Gastrocnemius medialis (tissue), 4 donors: ENCODE measurements at regions not wholly inside any gene's neighbourhood (a gene's known extent, or its start where the extent isn't known, plus 50 kb on each side); places are given as distances from the start of the nearest gene placed in this dataset.

Source experiments
- ATAC-seq, 2 donors: fragments of 150-250 bp; one replicate each; pipeline ENCODE4 v1.9.1; 2016
- DNase-seq, 2 donors: peaks; one replicate each; pipeline ENCODE4 v3.0.0-alpha.2; 2019
- H3K27ac ChIP-seq, 4 donors: fragments of 200-600 bp; sonication (generic); 1 replicate in 1 of 4; 2 replicates in 3 of 4; pipeline ENCODE4 v1.5.1; 2016 to 2018; ENCODE audit warnings: mild to moderate bottlenecking in 2 of 4, moderate library complexity in 1 of 4
- H3K27me3 ChIP-seq, 3 donors: fragments of 200-600 bp; sonication (generic) in 2 of 3; 1 replicate in 1 of 3; 2 replicates in 2 of 3; pipeline versions ENCODE4 v1.5.1 to v1.6.0; 2016 to 2019; ENCODE audit warnings: mild to moderate bottlenecking in 1 of 3, moderate library complexity in 1 of 3
- H3K36me3 ChIP-seq, 2 donors: fragments of 200-600 bp; sonication (generic) in 1 of 2; one replicate each; pipeline ENCODE4 v1.5.1; 2017 to 2018
- H3K4me1 ChIP-seq, 2 donors: fragments of 200-600 bp; sonication (generic) in 1 of 2; one replicate each; pipeline ENCODE4 v1.5.1; 2016 to 2017; ENCODE audit warnings: mild to moderate bottlenecking in 2 of 2
- H3K4me3 ChIP-seq, 4 donors: fragments of 200-600 bp; sonication (generic) in 3 of 4; 1 replicate in 1 of 4; 2 replicates in 3 of 4; pipeline ENCODE4 v1.5.1; 2016 to 2019; ENCODE audit warnings: mild to moderate bottlenecking in 2 of 4
- H3K9me3 ChIP-seq, 3 donors: fragments of 200-600 bp; sonication (generic) in 2 of 3; 1 replicate in 1 of 3; 2 replicates in 2 of 3; pipeline ENCODE4 v1.5.1; 2016 to 2019
- POLR2A ChIP-seq, 2 donors: fragments of 450-650 bp; IDR thresholded peaks; one replicate each; pipeline ENCODE4 v1.6.1; 2017; ENCODE audit warnings: antibody characterized with exemption in 2 of 2, mild to moderate bottlenecking in 2 of 2, moderate library complexity in 2 of 2
- in situ Hi-C, 4 donors: fragments of 200-750 bp; cut with MboI; loops; one replicate each; pipeline versions ENCODE4 v1.15.0 to v1.8.0; 2017; ENCODE audit warnings: low sequenced_read_pairs in 4 of 4
- intact Hi-C: fragments of 100-400 bp; cut with DNase I; formaldehyde crosslinking; loops from one replicate; pipeline ENCODE4 v1.15.1; 2023; ENCODE audit warnings: low total_unique reads
- TF ChIP-seq, protein P1 (sequence below), 5 experiments: fragments of 450-650 bp in 3 of 5; fragments of 200-600 bp in 2 of 5; sonication (generic) in 2 of 5; IDR thresholded peaks in 4 of 5; conservative IDR thresholded peaks in 1 of 5; 1 replicate in 4 of 5; 2 replicates in 1 of 5; pipeline ENCODE4 v1.5.1; 2016 to 2019; ENCODE audit warnings: antibody characterized with exemption in 5 of 5, mild to moderate bottlenecking in 3 of 5, moderate library complexity in 3 of 5

DNA sequence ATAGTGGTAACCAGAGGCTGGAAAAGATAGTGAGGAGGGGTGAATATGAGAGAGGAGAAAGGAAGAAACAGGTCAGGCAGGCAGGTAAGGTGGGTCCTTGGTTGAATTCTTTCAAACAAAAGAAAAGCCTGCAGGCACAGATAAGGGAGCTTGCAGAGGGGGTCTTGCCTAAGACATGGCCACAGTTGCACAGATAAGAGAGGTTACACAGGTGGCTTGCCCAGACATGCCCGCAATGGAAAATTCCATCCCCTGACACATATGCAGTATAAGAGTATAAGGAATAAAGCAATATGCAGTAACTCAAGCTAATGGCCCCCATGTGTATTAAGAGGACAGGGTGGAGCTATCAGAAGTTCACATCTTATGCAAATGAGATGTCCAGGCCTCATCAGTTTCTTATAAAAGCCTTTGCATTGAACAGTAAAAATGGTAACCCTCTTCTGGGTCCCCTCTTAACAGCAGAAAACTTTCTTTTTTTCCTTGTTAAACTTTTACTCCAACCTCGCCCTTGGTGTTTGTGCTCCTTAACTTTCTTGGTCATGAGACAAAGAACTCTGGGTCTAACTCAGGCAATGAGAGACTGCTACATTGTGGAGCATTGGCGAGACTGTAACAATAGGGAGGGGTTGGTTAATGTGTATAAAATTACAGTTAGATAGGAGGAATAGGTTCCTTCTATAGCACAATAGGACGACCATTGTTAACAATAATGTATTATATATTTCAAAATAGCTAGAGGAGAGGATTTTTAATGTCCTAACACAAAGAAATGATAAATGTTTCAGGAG, 764.6 kb downstream of the TSN start:
- Histone ChIP-seq H3K27ac (no peak overlapping the region), H3K9me3 (no peaks in the 10 kb centered on the region), H3K36me3 (no peaks in the 10 kb centered on the region), H3K4me3 (no peak overlapping the region), H3K4me1 (no peaks in the 10 kb centered on the region), H3K27me3 (no peaks in the 10 kb centered on the region)
- in situ Hi-C loops = no loop called here
- intact Hi-C loops = no loop called here
- DNase-seq (no peak), ATAC-seq (no peak)
- TF ChIP-seq, protein P1, sequence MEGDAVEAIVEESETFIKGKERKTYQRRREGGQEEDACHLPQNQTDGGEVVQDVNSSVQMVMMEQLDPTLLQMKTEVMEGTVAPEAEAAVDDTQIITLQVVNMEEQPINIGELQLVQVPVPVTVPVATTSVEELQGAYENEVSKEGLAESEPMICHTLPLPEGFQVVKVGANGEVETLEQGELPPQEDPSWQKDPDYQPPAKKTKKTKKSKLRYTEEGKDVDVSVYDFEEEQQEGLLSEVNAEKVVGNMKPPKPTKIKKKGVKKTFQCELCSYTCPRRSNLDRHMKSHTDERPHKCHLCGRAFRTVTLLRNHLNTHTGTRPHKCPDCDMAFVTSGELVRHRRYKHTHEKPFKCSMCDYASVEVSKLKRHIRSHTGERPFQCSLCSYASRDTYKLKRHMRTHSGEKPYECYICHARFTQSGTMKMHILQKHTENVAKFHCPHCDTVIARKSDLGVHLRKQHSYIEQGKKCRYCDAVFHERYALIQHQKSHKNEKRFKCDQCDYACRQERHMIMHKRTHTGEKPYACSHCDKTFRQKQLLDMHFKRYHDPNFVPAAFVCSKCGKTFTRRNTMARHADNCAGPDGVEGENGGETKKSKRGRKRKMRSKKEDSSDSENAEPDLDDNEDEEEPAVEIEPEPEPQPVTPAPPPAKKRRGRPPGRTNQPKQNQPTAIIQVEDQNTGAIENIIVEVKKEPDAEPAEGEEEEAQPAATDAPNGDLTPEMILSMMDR (IDR thresholded peaks at IDR 0.05 in 4 of 5, conservative IDR thresholded peaks at IDR 0.05 in 1 of 5) = no peak
- TF ChIP-seq POLR2A (IDR thresholded peaks at IDR 0.05) = no peak

DNA sequence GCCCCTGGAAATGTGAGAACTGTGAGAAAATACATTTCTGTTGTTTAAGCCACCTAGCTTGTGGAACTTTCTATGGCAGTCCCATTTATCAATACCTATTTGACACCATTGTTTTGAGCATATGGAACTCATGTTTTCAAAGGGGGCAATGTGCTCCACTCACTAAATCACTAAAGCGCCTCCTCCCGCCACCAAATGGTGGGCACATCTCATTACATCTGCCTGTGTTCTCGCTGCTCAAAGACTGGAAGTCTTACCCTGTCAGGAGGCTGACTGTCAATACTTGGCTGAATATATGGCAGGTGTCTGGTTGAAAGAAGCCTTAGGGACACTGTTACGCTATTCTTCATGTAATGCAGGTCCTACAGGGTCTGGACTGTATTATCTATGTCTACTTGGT, 767.7 kb downstream of the TSN start:
- no peak overlapping the region for H3K27ac ChIP-seq
- ATAC-seq (no peak), DNase-seq (no peak)
- no peaks in the 10 kb centered on the region for H3K27me3 ChIP-seq
- no peaks in the 10 kb centered on the region for H3K9me3 ChIP-seq
- no peak overlapping the region for H3K4me3 ChIP-seq
- no peak for TF ChIP-seq POLR2A (IDR thresholded peaks at IDR 0.05)
- TF ChIP-seq, protein P1 (IDR thresholded peaks at IDR 0.05 in 4 of 5, conservative IDR thresholded peaks at IDR 0.05 in 1 of 5) = no peak
- H3K36me3 ChIP-seq = no peaks in the 10 kb centered on the region
- in situ Hi-C loops = no loop called here
- intact Hi-C loops = no loop called here
- no peaks in the 10 kb centered on the region for H3K4me1 ChIP-seq

DNA sequence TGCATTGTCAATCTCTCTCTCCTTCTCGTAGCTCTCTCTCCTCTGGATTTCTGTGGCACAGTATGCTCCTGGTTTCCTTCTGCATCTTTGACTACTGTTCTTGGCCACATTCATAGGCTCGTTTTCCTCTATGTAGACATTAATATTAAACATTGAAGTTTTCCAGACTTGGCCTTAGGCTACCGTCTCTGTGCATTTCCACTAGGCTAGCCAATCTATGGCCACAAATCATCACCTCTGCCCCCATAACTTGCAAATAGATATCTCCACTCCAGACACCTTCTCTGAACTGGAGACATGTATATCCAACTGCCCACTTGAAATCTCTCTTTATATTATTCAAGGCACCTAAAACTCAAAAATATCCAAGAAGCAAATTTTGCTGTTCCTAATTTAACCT, 768.5 kb downstream of the TSN start:
- in situ Hi-C loops (no loop called here), intact Hi-C loops (no loop called here)
- Histone ChIP-seq H3K27me3 (no peaks in the 10 kb centered on the region), H3K9me3 (no peaks in the 10 kb centered on the region), H3K4me1 (no peaks in the 10 kb centered on the region), H3K36me3 (no peaks in the 10 kb centered on the region), H3K4me3 (no peak overlapping the region), H3K27ac (no peak overlapping the region)
- DNase-seq (no peak), ATAC-seq (no peak)
- TF ChIP-seq, protein P1 (IDR thresholded peaks at IDR 0.05 in 4 of 5, conservative IDR thresholded peaks at IDR 0.05 in 1 of 5) = no peak
- TF ChIP-seq POLR2A (IDR thresholded peaks at IDR 0.05) = no peak

DNA sequence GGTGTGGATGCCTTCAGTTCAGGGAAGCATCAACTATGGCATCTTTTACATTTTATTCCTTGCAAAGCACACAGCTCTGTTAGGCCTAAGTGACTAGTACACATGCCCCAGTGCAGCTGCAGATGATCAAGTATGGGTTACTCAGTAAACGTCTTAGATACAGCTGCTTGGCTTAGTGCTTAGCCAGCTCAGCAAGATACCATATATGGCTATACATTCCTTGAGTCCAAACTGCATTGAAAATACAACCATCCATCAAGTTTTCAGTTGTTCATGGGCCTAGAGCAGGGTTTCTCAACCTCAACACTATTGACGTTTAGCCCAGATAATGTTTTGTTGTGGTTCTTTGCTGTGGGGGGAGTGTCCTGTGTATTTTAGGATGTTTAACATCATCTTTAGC, 769.9 kb downstream of the TSN start:
- no peak for DNase-seq
- H3K27me3 ChIP-seq = no peaks in the 10 kb centered on the region
- no peak for ATAC-seq
- H3K9me3 ChIP-seq = no peaks in the 10 kb centered on the region
- H3K27ac ChIP-seq = no peak overlapping the region
- H3K36me3 ChIP-seq = no peaks in the 10 kb centered on the region
- no peak overlapping the region for H3K4me3 ChIP-seq
- TF ChIP-seq POLR2A (IDR thresholded peaks at IDR 0.05) = no peak
- TF ChIP-seq, protein P1 (IDR thresholded peaks at IDR 0.05 in 4 of 5, conservative IDR thresholded peaks at IDR 0.05 in 1 of 5) = no peak
- intact Hi-C loops (no loop called here), in situ Hi-C loops (no loop called here)
- no peaks in the 10 kb centered on the region for H3K4me1 ChIP-seq

DNA sequence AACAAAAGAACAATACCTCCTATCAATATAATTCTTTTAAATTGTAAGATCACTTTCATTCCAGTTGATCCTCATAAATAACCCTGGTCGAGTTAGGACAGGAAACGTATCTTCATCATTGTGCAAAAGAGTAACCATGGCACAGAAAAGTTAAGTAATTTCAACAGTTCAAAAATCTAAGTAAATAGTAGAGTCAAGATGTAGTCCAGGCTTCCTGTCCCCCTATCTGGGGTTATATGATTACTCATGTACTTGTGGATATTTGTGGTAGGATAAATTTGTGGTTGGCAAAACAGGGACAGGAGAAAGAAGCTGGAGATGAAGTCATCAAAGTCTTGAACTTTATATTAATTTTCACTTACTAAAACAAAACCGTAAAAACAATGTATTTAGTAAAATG, 772.6 kb downstream of the TSN start:
- intact Hi-C loops (no loop called here), in situ Hi-C loops (no loop called here)
- no peaks in the 10 kb centered on the region for H3K9me3 ChIP-seq
- no peaks in the 10 kb centered on the region for H3K4me1 ChIP-seq
- H3K27ac ChIP-seq = no peak overlapping the region
- DNase-seq (no peak), ATAC-seq (no peak)
- H3K4me3 ChIP-seq = no peak overlapping the region
- TF ChIP-seq POLR2A (IDR thresholded peaks at IDR 0.05) = no peak
- TF ChIP-seq, protein P1 (IDR thresholded peaks at IDR 0.05 in 4 of 5, conservative IDR thresholded peaks at IDR 0.05 in 1 of 5) = no peak
- no peaks in the 10 kb centered on the region for H3K36me3 ChIP-seq
- H3K27me3 ChIP-seq = no peaks in the 10 kb centered on the region
